K562 (cell line): ENCODE measurements at regions not wholly inside any gene's neighbourhood (a gene's known extent, or its start where the extent isn't known, plus 50 kb on each side); places are given as distances from the start of the nearest gene placed in this dataset.

ENCODE experiments used
- CTCF ChIP-seq, 3 experiments: IDR thresholded peaks in 2 of 3; conservative IDR thresholded peaks in 1 of 3; 2 replicates each; pipeline ENCODE4 v1.5.1; 2011 to 2012; ENCODE audit warnings: low read length in 3 of 3, mild to moderate bottlenecking in 3 of 3, control low read depth in 2 of 3, improper control_type of control experiment in 1 of 3, inconsistent platforms in 1 of 3, low read depth in 1 of 3, mixed read lengths in 1 of 3, moderate library complexity in 1 of 3; ENCODE audit not compliant: insufficient read depth in 2 of 3
- CTCFL ChIP-seq: IDR thresholded peaks from 2 replicates; pipeline ENCODE4 v1.6.1; 2011; ENCODE audit warnings: borderline replicate concordance, low read depth, mild to moderate bottlenecking, moderate library complexity, low read length; ENCODE audit not compliant: insufficient read depth, poor library complexity, severe bottlenecking
- EP300 ChIP-seq: IDR thresholded peaks from 2 replicates; pipeline ENCODE4 v1.6.1; 2012; ENCODE audit warnings: low read length, improper control_type of control experiment
- FOXP4 ChIP-seq: sonication (generic); formaldehyde crosslinking; IDR thresholded peaks from 2 replicates; pipeline ENCODE4 v1.8.0; 2022; ENCODE audit warnings: mild to moderate bottlenecking, missing genetic modification reagents, borderline replicate concordance
- HNRNPK ChIP-seq: fragments of 200-400 bp; formaldehyde crosslinking; IDR thresholded peaks from one replicate; pipeline ENCODE4 v1.6.1; 2018; ENCODE audit warnings: mild to moderate bottlenecking, low read depth, low read length; ENCODE audit not compliant: poor library complexity, severe bottlenecking
- SIN3A ChIP-seq, 2 experiments: fragments of 150-350 bp in 1 of 2; IDR thresholded peaks; 2 replicates each; pipeline ENCODE4 v1.6.1; 2011 to 2016; ENCODE audit warnings: borderline replicate concordance in 2 of 2, low read depth in 2 of 2, low read length in 2 of 2, mild to moderate bottlenecking in 2 of 2, moderate library complexity in 2 of 2; ENCODE audit not compliant: control insufficient read depth in 1 of 2
- SNIP1 ChIP-seq: fragments of 450-650 bp; IDR thresholded peaks from 2 replicates; pipeline ENCODE4 v1.7.1; 2017; ENCODE audit warnings: low read depth, mild to moderate bottlenecking
- SP1 ChIP-seq: sonication (generic); formaldehyde crosslinking; IDR thresholded peaks from 2 replicates; pipeline ENCODE4 v1.8.1; 2022; ENCODE audit warnings: mild to moderate bottlenecking, missing genetic modification reagents
- SP2 ChIP-seq: IDR thresholded peaks from 2 replicates; pipeline ENCODE4 v1.6.1; 2011; ENCODE audit warnings: mild to moderate bottlenecking, low read depth, low read length, moderate library complexity; ENCODE audit not compliant: poor library complexity, severe bottlenecking; ENCODE audit errors: extremely low read depth
- TCF7L2 ChIP-seq: fragments of 150-350 bp; IDR thresholded peaks from 2 replicates; pipeline ENCODE4 v1.6.1; 2016; ENCODE audit warnings: low read depth, mild to moderate bottlenecking, low read length, moderate library complexity
- ZHX1 ChIP-seq: fragments of 150-350 bp; conservative IDR thresholded peaks from 2 replicates; pipeline ENCODE4 v1.6.1; 2014; ENCODE audit warnings: low read length
- ZNF316 ChIP-seq: fragments of 450-650 bp; IDR thresholded peaks from 2 replicates; pipeline ENCODE4 v1.6.1; 2016
- ZNF609 ChIP-seq: sonication (generic); formaldehyde crosslinking; IDR thresholded peaks from 2 replicates; pipeline ENCODE4 v1.8.1; 2023; ENCODE audit warnings: missing genetic modification reagents, mild to moderate bottlenecking, borderline replicate concordance

GRCh38 chr6:156662025-156662445 is 115.1 kb upstream of the ARID1B start (continued):
- peak; percentile 93 to 97 (median 93) for TF ChIP-seq CTCF (IDR thresholded peaks at IDR 0.05 in 2 of 3, conservative IDR thresholded peaks at IDR 0.05 in 1 of 3; ENCODE audit: insufficient read depth in 2 of 3, low read depth in 1 of 3, low read length in 3 of 3)
- no peak for TF ChIP-seq EP300
- TF ChIP-seq FOXP4: no peak
- no peak for TF ChIP-seq ZNF609 (CRISPR knock-in tag)
- TF ChIP-seq TCF7L2: no peak
- no peak for TF ChIP-seq SIN3A (IDR thresholded peaks at IDR 0.05; ENCODE audit: borderline replicate concordance in 2 of 2, control insufficient read depth in 1 of 2, low read depth in 2 of 2, low read length in 2 of 2)
- TF ChIP-seq SNIP1: no peak
- TF ChIP-seq SP1: 0 out of 2 replicates have a peak, but pooled peaks have one; percentile 25
- peak; percentile 78 for TF ChIP-seq CTCFL
- TF ChIP-seq ZNF316: peak; percentile 42
- TF ChIP-seq SP2: no peak
- TF ChIP-seq HNRNPK: no peak
- peak; percentile 67; the same call in 1 of the 2 replicates for TF ChIP-seq ZHX1
